NCI-H2081 treated with DMSO at 0.1 percent for 48 hours (cell line): ENCODE measurements at regions not wholly inside any gene's neighbourhood (a gene's known extent, or its start where the extent isn't known, plus 50 kb on each side); places are given as distances from the start of the nearest gene placed in this dataset.

Experiments used
- DNase-seq: peaks from one replicate; lab custom pipeline; 2025; lab: John Stamatoyannopoulos, UW

DNA sequence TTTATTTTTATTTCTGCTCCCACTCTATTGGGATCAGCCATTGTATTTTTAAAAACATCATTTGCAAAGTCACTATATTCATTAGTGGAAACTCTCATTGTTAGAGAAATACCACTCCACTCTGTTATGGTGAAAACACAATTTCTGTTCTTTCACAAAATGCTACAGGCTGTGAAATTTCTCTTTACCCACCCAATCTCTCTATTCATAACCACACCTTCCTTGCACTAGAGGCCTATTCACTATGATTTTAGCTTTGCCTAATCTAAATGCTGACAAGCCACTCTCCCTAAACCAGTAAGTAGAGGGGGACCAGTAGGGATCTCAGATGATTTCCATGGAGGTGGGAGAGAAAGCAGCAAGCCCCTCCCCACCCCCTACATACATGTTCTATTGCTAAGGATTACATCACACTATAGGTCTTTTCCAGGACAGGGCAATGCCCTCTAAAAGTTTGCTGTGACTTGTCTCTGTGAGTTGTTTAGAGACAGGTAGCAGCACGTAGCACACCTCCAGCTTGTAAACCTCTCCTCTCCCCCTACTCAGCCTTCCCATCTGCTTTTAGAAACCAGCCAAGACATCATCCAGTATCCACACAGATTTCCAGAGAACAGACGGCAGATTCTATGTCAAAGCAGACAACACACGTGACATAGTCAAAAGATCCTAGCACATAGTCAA is 58.3 kb upstream of the PPP1R3C start:
- no peak for DNase-seq

DNA sequence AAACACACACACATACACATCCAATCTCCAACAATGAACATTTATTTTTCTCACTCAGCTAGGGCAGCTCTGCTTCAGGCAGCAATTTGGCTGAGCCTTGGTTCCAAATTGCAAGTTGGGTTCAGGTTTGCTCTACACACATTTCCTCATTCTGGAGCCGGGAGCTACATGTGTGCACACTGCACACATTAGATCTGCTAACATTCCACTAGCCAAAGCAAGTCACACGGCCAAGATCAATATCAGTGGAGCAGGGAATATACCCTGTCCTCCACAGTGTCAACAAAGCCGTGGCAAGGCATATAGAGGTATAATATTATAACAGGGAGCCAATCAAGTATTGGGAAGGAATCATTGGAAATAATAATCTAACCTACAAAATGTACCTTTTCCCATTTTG is 57.5 kb upstream of the PPP1R3C start:
- no peak for DNase-seq

DNA sequence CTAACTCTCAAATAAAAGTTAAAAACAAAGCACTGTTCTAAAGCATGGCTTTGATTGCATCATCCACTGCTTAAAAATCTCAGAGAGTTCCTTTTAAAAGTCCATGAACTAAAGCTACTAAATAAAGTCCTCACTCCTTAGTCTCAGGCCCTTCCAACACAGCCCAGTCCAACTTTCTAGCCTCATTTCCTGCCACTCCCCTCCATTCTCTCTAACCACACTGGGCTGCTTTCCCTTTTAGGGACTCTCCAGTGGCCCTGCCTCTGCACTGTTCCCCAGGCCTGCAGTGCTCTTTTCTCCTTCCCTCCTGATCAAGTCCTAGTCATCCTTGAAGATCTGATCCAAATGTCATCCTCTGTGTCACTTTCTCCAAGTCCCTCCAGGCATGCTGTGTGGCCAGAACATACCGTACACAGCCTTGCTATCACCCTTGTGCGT is 56.9 kb upstream of the PPP1R3C start:
- DNase-seq, result no peak

DNA sequence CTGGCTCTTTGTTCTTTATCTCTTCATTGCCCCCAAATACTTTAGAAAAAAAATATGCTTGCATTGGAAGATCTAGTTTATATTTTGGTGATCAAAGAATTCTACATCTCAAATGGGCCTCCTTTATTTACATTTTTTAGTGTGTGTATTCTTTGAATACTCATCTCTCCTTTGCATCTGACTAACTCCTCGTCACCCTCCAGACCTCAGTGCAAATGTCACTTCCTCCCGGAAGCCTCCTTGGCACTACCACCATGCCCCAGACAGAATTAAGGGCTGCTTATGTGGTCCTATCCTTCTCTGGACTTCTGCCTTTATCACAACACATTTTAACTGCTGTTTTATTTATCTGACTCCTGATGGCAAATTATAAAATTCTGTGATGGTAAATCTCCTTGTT is 52.0 kb upstream of the PPP1R3C start:
- DNase-seq, result no peak

DNA sequence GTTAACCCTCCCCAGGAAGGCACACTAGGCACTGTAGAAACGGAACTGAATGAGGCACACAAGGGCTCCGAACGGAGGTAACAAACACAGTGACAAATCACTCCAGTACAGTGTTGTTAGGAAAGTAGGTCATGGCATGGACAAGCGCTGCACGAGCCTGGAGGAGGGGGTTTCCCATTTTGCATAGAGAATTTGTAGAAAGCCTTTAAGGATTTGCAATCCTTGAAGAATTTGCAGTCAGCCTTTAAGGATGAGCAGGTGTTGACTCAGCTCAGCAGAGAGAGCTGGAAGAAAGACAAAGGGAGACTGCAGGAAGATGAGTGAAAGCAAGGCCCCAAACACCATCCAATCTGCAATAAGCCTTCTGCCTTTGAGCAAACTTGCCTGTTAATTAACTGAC is 51.1 kb upstream of the PPP1R3C start:
- no peak for DNase-seq

DNA sequence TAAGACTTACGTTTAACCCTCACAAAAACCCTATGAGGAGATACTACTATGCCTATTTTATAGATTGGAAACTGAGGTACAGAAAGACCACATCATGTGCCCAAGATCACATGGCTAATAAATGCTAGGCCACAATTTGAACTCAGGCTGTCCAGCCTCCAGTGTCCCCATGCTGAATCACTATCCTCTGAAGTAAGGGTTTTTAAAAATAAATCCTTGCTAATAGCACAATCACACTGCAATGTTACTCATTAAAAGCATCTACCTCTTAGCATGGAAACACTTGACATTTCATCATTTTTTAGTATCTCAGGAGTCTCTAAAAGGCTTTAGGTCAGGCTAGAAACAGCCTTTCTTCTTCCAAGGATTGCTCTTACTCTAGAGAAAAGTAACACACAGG is 50.0 kb upstream of the PPP1R3C start:
- DNase-seq, result no peak
